Muscle of back (tissue), 3 donors: ENCODE measurements at regions not wholly inside any gene's neighbourhood (a gene's known extent, or its start where the extent isn't known, plus 50 kb on each side); places are given as distances from the start of the nearest gene placed in this dataset.

Experiments used
- DNase-seq, 3 donors: peaks; one replicate each; pipeline versions ENCODE4 v3.0.0 to v3.0.0-alpha.2; 2013

- no peak for DNase-seq
Measured at GRCh38 chr7:148950806-148951205, 66.7 kb upstream of the EZH2 start.

- no peak for DNase-seq
Measured at GRCh38 chr7:148944935-148945934, 61.1 kb upstream of the EZH2 start.

GRCh38 chr7:148941598-148942275 is 57.6 kb upstream of the EZH2 start:
- peak; percentile 65 to 88 (median 68) for DNase-seq

- DNase-seq, result peak; percentile 83 to 95 (median 88)
Measured at GRCh38 chr7:148940702-148941597, 56.9 kb upstream of the EZH2 start.

GRCh38 chr7:148939128-148939755 is 55.2 kb upstream of the EZH2 start:
- DNase-seq, result no peak

- no peak for DNase-seq
Measured at GRCh38 chr7:148935451-148935850, 51.4 kb upstream of the EZH2 start.
